ENCODE measurements at regions not wholly inside any gene's neighbourhood (a gene's known extent, or its start where the extent isn't known, plus 50 kb on each side); places are given as distances from the start of the nearest gene placed in this dataset.

DNA sequence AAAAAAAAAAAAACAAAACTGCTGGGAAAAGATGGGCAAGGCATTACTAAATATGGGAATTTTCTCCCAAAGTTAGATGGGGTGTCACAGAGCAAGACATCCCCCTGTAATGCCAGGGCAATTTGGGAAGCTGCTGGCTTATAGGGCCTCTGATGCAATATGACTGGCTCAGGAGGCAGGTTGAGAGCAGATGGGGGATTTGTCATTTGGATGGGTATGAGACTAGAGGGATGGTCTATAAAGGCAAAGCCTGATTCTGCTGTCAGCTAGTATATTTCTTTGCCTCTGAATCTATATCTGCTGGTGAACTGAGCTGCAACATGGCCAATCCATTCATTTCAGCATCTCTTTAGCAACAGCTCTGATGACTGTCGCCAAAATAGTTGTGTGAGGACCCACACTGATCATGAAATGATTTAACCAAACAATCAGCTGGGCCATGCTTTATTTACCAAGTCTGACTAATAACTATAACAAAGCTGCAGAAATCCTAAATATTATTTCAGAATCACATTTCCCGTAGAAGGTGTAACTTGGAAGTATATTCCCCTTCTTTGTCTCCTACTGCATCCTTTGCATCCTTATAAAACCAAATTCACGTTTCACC lies 455.1 kb upstream of the ZNF608 start:
- no peak for DNase-seq (ENCODE audit: low read depth, low spot score)

DNA sequence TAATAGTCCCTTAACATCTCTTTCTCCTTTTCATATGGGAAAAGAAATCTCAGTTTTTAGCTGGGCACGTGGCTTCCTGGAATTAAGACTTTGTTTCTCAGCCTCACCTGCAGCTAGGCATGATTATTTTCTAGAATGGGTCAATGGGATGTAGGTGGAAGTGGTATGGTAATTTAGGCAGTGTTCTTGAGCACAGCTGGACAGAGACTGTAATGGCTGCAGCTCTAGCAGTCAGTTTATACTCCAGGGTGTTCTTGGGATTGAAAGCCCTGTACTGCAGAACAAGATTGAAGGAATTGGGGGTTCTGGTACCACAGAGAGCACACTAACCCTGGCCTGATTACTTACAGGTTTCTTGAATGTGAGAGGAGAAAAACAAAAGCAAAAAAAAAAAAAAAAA lies 455.9 kb upstream of the ZNF608 start:
- no peak for DNase-seq (ENCODE audit: low read depth, low spot score)

DNA sequence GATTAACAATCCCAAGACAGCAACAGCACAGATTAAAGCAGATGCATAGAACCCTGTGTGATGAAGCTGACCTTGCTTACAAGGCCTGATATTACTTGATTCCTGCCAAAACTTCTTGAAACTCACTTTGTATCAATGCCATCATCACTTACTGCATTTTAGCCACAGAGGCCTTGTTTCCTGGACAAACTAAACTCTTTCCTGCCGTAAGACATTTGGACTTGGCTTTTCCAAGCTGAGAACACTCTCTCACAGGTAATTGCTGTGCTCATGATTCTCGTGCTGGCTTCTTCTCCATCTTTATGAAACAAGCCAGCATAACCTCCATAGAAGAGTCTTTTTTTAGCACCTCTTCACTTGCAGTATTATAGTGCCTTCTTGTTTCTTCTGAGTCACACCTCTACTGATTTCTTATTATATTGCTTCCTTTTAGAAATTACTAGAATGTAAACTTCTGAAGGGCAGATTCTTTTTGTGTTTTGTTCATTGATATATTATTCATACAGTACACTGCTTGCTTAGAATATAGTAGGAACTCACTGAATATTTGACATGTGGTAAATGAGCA lies 456.5 kb upstream of the ZNF608 start:
- no peak for DNase-seq (ENCODE audit: low read depth, low spot score)

DNA sequence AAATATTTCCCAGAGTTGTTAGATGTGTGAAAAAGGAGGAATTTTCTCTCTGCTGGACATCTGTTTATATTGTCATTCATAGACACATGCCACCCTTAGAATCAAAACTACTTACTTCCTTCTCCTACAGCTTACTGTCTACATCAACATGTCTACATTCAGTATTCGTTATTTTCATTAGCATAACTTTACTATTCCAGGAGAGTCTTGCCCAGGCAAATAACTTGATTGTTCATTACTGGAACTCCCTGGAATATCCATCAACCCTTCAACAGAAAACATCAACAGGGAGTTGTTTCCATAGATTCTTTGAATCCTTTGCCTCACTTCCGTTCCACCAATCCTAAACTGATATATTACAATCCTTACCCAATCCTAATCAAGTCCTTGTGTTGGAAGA lies 457.5 kb upstream of the ZNF608 start:
- no peak for DNase-seq (ENCODE audit: low read depth, low spot score)

DNA sequence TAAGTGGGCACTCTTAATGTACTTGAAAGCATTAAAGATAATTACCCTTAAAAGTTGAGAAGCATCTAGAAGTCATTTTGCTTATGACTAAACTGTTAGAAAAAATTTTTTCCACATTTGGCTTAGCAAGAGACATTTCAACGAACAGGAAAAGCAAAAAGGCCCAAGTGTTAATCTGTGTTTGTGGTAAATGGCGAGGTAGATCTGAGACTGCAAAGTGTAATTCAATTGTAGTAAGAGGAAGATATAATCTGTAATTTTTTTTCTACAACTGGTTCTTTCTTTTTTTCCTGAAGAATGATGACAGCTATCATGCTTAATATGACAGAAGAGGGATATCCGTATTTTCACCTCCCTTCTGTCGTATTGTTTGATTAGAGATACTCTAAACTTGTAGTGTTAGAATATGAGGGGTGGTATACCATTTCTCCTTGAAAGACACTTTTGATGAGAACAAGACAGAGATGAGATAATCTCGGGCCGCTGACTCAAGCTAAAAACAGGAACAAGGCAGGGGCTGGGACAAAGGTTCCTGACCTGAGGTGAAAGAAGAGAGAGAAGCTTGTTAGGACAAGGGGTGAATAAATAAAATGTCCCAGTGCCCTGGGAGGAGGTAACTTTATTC lies 459.3 kb upstream of the ZNF608 start:
- no peak for DNase-seq (ENCODE audit: low read depth, low spot score)

DNA sequence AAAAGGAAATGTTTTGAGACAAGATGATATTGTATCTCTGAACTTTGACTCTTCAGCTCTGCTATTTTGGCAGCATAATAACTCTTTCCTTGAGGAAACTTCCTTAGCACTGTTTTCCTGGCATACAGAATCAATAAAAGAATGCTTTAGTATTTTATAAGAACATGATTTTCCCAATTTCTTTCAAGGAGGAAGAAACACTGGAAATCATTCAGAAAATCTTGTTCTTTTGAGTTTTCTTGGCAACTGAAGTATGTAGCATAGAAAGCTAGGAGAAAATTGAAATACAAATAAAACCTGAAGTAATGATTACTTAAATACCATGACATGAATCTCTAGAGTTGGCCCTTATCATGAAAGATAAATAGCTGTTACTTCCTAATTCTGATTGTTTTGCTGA lies 461.4 kb upstream of the ZNF608 start:
- DNase-seq (ENCODE audit: low read depth, low spot score), result no peak

DNA sequence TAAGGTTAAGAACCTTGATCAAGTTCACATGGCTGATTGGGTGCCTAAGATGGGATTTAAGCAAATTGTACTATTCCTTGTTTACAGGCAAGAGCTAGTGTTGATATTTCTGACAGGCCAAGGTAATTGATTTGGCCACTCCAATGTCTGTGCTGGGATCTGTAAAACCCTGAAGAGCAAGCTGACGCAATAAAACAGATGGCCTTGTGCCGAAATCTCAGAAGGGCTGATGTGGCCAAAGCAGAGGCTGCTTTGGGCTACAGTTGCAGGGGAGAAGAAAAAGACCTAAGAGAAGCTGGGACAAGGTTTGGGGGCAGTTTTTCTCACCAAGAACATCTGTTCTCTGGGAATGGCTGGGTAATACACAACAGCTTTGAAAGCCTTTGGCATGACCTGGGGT lies 463.2 kb upstream of the ZNF608 start:
- DNase-seq (ENCODE audit: low read depth, low spot score), result no peak

DNA sequence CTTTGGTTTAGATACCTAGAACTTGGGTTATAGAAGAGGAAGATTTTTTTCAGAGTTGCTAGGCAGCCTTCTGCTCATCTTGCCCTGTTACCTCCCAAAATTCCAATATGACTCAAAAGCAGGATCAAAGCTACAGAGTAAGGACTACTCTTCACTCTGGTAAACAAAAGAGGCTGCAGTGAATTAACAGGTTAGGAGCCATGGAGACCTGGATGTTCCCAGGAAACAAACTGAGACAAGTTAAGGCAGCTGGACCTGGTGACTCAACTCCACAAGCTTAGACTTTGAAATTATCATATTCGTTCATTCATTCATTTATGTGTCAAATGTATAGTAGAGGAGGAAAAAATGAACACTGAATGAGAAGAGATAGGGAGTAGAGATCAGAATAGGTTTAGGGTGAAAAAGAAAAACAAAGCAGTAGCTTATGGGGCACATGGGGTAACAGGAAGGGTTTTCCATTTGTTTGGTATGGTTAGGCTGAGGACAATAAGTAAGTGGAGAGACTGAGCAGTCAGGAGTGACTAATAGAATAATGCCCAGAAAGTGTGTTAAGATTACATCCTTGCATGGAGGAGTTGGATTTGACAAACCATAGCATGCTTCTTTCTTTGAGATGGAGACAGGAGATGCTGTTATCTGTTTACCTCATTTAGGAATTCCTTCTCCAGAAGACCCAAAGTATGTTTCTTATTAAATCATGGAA lies 464.0 kb upstream of the ZNF608 start:
- DNase-seq (ENCODE audit: low read depth, low spot score), result no peak

DNA sequence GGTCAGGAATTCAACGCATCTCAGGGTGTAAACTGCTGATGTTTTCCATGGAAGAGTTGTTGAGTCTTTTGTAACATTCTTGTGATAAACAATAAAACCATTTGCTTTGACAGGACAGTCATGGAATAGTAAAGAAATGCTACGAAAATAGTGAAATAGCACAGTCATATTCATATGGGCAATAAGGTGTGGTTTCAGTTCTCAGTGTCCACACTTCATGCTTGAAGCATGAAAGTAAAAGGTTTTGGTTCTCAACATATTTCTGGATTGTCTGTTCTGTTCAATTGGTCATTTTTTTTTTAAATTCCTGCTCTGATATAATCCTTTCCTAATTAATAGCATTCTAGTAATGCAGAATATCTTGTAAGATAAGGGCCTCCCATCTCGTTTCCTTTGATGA lies 467.6 kb upstream of the ZNF608 start:
- no peak for DNase-seq (ENCODE audit: low read depth, low spot score)

DNA sequence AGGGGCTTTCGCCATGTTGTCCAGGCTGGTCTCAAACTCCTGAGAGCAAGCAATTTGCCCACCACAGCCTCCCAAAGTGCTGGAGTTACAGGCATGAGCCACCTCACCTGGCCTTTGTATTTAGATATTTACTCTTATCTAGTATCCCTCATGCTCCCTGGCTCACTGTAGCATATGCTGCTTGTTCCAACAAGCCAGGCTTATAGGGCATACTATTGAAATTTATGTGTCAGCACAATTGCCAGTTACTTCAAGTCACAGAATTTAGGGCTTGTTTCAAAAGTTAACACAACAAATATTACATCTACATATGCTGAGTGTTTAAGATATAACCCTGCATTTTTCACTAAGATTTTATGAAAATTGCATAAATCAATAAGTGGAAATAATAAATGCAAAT lies 469.2 kb upstream of the ZNF608 start:
- no peak for DNase-seq (ENCODE audit: low read depth, low spot score)

DNA sequence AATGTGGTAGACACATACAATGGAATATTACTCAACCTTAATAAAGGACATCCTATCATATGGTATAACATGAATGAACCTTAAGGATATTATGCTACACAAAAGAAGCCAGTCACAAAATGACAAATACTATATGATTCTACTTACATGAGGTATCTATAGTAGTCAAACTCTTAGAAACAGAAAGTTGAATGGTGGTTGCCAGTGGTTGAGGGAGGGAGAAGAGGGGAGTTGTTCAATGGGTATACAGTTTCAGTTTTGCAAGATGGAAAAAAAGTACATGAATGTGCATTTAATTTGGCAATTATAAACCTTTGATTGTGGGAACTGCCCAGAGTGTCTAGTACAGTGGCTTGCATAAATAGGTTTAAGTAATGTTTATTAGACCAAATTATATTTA lies 473.3 kb upstream of the ZNF608 start:
- DNase-seq (ENCODE audit: low read depth, low spot score), result no peak

DNA sequence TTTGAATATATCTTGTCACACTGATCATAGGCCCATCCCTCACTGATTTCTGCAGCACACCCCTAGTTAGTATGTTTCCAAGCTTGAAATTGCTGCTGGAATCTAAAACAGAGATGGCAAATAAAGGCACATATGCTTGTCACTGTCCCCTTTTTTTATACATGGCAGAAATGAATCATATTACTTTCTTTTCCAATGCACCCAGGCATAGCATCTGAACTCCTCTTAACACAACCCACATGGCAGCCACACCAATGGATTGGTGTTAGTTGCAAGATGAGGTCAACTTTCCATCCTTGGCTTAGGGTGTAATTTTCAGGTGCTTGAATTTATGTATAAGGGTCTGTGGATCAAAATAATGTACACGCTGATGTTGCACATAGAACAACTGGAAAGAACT lies 473.8 kb upstream of the ZNF608 start:
- no peak for DNase-seq (ENCODE audit: low read depth, low spot score)

DNA sequence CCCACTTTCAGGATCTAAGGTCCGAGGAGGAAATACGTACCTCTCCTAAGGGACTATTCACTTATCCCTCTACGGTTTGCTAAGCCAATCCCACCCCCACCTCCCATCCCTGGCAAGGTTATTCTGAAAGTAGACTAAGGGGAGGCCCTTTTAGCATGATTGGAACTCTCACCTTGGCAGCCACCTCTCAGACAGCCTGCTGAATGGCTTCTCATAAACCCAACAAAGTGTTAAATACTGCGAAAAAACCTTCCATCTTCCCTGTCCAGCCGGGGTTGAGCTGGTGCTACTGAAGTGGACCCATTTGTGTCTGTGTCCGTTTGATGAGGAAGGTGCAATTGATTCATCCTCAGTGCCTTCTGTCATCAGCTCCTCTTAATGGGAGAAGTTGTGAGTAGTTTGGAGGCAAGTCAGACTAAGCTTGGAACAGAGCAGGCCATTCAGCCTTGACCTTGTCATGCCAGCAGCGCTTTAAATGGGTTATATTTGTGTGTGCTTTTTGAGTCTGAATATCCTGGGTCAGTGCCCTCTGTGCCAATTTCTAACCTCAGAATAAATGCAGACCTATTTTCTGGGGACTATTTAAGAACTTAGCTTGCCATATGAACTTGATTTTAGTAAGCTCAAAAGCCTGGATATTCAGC lies 476.3 kb upstream of the ZNF608 start:
- no peak for DNase-seq (ENCODE audit: low read depth, low spot score)

DNA sequence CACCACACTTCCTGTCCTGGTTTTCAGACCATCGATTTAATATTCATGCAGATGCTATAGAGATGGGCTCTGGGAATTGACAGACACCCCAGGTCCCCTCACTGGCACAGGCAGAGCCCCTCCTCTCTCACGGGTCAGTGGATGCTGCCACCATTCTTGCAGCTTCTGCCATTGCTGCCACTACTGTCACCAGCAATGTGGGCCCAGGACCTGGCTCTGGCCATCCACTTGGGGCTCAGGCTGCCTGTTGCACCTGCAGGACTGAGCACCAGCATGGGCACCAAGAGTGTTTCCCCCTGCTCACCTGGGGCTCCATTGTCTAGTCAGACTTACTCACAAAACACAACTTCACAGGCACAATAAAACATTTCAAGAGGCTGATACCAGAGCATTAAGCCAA lies 479.0 kb upstream of the ZNF608 start:
- DNase-seq (ENCODE audit: low read depth, low spot score), result no peak

DNA sequence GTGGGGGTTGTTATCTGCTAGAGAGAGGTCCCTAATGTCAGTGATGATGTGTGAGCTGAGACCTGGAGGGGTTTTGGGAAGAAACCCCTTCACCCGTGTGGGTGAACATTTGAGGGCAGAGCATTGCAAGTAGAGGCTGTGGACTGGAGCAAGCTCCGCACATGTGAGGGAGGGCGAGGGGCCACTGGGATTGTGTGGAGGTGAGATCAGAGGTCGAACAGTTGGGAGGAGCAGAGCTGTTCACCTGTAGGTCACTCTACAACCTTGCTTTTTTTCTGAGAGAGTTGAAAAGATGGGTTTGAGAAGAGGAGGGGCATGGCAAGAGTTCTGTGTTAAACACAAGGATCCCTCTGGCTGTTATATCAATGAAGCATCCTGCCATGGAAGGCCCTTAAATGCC lies 480.4 kb upstream of the ZNF608 start:
- no peak for DNase-seq (ENCODE audit: low read depth, low spot score)

DNA sequence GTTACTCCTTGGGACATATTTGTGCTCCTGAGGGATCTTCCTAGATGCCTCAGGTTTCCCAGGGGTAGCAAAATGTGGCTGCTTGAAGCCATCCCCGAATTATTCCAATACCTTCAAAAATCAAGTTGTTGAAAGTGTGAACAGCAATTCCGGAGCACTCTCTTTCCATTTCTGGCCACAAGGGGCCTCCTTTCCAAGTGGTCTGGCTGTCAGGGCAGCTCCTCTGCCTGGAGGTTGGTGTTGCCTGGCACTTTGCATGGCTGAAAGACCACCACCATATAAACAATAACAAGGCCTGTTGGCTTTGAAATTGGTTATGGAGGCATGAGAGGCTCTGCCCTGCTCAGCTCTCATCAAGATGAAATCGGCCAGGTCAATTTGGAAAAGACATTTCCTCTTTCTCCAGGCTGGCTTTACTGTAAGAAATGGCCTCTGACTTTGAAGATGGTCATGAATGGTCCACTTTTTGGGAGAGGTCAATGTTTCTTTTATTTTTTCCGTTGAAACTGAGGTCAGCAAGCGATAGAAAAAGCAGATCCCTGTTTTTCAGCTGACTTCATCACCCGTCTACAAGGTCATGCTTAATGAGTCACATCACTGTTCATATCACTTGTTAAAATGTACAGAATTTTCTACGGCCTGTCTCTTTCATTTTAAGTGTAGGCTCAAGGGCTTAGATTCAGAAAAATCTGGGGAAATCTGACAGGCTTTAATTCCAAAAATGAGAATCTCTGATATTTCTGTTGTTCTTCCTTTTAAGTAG lies 481.1 kb upstream of the ZNF608 start:
- no peak for DNase-seq (ENCODE audit: low read depth, low spot score)

DNA sequence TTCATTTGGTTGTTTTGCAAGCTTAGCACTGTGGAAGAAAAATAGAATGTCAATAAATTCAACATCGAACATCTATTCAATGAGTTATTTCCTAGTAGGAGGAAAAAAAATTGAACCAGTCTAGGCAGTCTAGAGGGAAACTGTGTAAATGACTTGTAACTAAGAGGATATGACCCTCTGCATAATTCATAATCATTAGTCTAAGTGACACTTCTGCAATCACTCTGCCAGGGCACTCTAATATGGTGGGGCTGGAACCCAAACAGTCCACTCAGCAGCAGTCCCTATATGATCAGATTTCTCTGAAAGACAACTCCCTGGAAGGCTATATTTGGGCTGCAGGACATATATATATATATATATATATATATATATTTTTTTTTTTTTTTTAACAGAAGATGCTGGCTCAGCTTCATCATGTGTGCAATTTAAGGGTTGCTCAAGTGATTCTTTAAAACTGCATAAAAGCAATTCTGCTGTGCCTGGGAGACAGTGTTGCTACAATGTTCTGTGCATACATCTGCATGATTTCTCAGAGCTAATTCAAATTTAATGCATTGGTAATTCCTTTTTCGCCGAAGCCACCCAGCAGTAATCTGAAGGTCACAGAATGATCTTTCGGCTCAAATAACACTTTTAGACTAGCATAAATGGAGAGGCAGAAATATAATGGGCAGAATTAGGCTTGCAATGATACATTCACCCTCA lies 482.1 kb upstream of the ZNF608 start:
- no peak for DNase-seq (ENCODE audit: low read depth, low spot score)

DNA sequence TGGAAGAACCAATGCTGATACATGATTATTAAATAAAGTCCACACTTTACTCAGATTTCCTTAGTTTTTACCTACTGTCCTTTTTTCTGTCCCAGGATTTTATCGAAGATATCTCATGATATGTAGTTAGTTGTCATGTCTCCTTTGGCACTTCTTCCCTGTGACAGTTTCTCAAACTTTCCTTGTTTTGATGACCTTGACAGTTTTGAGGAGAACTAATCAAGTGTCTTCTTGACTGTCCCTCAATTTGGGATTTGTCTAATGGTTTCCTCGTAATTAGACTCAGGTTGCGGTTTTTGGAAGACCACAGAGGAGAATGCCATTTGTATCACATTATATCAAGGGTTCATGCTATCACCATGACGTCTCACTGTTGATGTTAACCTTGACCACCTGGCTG lies 483.1 kb upstream of the ZNF608 start:
- no peak for DNase-seq (ENCODE audit: low read depth, low spot score)

DNA sequence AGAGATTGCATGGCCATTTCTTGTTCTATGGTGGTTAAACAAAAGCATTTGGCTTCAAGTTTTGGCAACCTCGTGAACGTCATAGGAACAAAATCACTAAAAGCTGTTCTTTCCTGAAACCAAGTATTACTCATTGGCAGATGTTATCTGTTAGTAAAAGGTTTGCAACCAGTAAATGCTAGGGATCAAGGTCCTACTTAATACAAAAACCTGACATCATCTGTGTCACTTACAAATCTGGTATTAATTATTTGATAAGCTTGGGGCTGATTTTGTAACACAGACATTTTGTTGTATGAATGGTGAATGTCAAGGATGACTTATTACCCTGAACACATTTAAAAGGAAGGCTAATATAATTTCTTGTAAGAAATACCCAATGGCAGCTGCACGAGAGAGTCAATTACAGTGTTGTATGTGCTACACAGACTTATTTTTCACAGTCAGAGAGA lies 486.4 kb upstream of the ZNF608 start:
- no peak for DNase-seq (ENCODE audit: low read depth, low spot score)

DNA sequence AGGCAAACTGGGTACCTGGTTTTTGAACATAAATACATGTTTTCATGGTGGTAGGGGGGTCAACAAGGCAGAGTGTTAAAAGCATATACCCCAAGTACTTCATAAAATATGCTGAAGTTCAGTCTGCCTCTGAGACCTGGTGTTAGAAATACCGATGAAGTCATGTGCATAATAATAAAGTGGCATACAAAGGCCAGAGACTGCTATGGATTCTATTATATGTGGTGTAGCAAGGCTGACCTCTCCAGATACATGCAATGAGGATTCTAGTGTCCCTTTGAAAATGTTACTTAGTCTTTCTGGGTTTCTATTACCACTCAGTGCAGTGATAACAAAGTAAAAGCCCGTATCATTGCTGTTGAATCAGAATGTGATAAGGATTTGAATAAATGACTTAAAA lies 487.5 kb upstream of the ZNF608 start:
- DNase-seq (ENCODE audit: low read depth, low spot score), result no peak

DNA sequence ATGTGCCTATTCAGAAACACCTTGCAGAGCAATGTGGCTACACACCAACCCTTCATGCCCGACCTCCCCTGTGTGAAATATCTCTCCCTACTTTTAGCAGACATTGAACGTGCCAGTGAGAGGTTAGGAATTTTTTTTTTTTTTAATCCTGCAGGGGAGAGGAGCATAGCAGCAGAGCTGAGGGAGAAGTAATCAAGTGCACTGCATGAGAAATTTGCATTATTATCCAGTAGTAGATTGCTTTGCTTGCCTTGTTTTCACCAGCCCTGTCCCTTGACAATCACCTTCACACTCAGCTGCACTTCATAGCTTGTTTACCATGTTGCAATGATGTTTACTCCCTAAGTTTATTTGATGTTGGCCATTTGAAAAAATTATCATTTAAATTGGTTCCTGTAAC lies 489.6 kb upstream of the ZNF608 start:
- DNase-seq (ENCODE audit: low read depth, low spot score), result no peak

All from brain pericyte (primary cell).